ENCODE measurements at regions not wholly inside any gene's neighbourhood (a gene's known extent, or its start where the extent isn't known, plus 50 kb on each side); places are given as distances from the start of the nearest gene placed in this dataset.

- TF ChIP-seq MYC (IDR thresholded peaks at IDR 0.05; ENCODE audit: low read depth, low read length): no peak
- TF ChIP-seq MAX (IDR thresholded peaks at IDR 0.05; ENCODE audit: low read depth, low read length): no peak
- TF ChIP-seq POLR2A (IDR thresholded peaks at IDR 0.05; ENCODE audit: extremely low read depth, insufficient read length): no peak
- TF ChIP-seq CTCF (IDR thresholded peaks at IDR 0.05; ENCODE audit: low read depth, low read length): no peak
- no peak overlapping the region for H3K4me3 ChIP-seq (ENCODE audit: low read depth, low read length)
- no peak for DNase-seq (ENCODE audit: low read depth)
Observed at GRCh38 chr2:56522605-56523089, 338.9 kb downstream of the CCDC85A start.

- no peak for DNase-seq (ENCODE audit: low read depth)
- TF ChIP-seq CTCF (IDR thresholded peaks at IDR 0.05; ENCODE audit: low read depth, low read length) (no peak), MAX (IDR thresholded peaks at IDR 0.05; ENCODE audit: low read depth, low read length) (no peak), POLR2A (IDR thresholded peaks at IDR 0.05; ENCODE audit: extremely low read depth, insufficient read length) (no peak), MYC (IDR thresholded peaks at IDR 0.05; ENCODE audit: low read depth, low read length) (no peak)
- no peak overlapping the region for H3K4me3 ChIP-seq (ENCODE audit: low read depth, low read length)
Observed at GRCh38 chr2:56523816-56524215, 340.0 kb downstream of the CCDC85A start.

- no peak for TF ChIP-seq POLR2A (IDR thresholded peaks at IDR 0.05; ENCODE audit: extremely low read depth, insufficient read length)
- TF ChIP-seq MAX (IDR thresholded peaks at IDR 0.05; ENCODE audit: low read depth, low read length): no peak
- TF ChIP-seq MYC (IDR thresholded peaks at IDR 0.05; ENCODE audit: low read depth, low read length): no peak
- TF ChIP-seq CTCF (IDR thresholded peaks at IDR 0.05; ENCODE audit: low read depth, low read length): no peak
- no peak for DNase-seq (ENCODE audit: low read depth)
- no peak overlapping the region for H3K4me3 ChIP-seq (ENCODE audit: low read depth, low read length)
Observed at GRCh38 chr2:56531668-56532420, 348.1 kb downstream of the CCDC85A start.

- DNase-seq (ENCODE audit: low read depth): no peak
- H3K4me3 ChIP-seq (ENCODE audit: low read depth, low read length): no peak overlapping the region
- no peak for TF ChIP-seq MAX (IDR thresholded peaks at IDR 0.05; ENCODE audit: low read depth, low read length)
- no peak for TF ChIP-seq POLR2A (IDR thresholded peaks at IDR 0.05; ENCODE audit: extremely low read depth, insufficient read length)
- TF ChIP-seq MYC (IDR thresholded peaks at IDR 0.05; ENCODE audit: low read depth, low read length): no peak
- TF ChIP-seq CTCF (IDR thresholded peaks at IDR 0.05; ENCODE audit: low read depth, low read length): no peak
Observed at GRCh38 chr2:56534321-56534720, 350.5 kb downstream of the CCDC85A start.

GRCh38 chr2:56537756-56538155 is 354.0 kb downstream of the CCDC85A start:
- H3K4me3 ChIP-seq (ENCODE audit: low read depth, low read length): no peak overlapping the region
- DNase-seq (ENCODE audit: low read depth): no peak
- TF ChIP-seq CTCF (IDR thresholded peaks at IDR 0.05; ENCODE audit: low read depth, low read length) (no peak), MYC (IDR thresholded peaks at IDR 0.05; ENCODE audit: low read depth, low read length) (no peak), POLR2A (IDR thresholded peaks at IDR 0.05; ENCODE audit: extremely low read depth, insufficient read length) (no peak), MAX (IDR thresholded peaks at IDR 0.05; ENCODE audit: low read depth, low read length) (no peak)

All from NB4 (cell line).